ENCODE measurements at regions not wholly inside any gene's neighbourhood (a gene's known extent, or its start where the extent isn't known, plus 50 kb on each side); places are given as distances from the start of the nearest gene placed in this dataset.

DNA sequence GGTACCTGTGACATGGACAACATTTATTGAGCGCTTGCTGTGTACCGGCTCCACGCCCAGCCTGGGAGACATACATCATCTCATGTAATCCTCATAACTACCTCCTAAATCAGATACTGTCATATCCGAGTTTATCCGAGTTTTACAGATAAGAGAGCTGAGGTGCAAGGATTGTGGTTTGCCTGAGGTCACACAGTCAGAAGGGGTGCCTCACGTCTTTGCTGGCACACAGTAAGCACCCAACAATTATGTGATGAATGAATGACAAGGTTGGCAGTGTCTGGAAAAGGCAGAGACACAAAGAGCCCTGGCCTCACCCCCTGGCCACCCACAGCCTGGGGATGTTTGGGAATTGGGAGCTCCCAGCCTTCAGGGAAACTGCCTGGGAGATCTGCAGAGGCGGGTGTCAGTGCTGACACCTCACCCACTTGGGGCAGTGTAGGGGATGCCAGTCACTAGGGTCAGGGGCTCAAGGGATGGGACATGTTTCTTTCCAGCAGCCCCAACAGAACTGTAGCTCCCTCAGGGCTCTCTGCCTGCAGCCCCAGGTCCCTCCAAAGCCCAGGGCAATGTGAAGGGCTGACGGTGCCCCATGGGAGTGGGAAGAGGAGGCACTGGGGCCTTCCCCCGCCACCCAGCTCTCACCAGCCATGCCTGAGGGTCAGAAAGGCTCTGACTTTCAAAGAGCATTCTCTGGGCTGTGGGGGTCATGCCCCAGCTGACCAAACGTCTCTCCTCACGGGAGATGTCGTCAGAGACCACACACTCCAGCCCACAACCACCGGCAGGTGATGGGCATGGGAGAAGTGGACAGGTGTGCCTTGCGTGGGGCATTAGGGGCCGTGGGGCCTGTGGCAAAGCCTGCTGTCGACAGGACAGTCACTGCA is 157.5 kb downstream of the ZFP36L2 start:
- no peak for TF ChIP-seq EZH2 (IDR thresholded peaks at IDR 0.05; ENCODE audit: low read length, missing control alignments)
- TF ChIP-seq, protein P1, sequence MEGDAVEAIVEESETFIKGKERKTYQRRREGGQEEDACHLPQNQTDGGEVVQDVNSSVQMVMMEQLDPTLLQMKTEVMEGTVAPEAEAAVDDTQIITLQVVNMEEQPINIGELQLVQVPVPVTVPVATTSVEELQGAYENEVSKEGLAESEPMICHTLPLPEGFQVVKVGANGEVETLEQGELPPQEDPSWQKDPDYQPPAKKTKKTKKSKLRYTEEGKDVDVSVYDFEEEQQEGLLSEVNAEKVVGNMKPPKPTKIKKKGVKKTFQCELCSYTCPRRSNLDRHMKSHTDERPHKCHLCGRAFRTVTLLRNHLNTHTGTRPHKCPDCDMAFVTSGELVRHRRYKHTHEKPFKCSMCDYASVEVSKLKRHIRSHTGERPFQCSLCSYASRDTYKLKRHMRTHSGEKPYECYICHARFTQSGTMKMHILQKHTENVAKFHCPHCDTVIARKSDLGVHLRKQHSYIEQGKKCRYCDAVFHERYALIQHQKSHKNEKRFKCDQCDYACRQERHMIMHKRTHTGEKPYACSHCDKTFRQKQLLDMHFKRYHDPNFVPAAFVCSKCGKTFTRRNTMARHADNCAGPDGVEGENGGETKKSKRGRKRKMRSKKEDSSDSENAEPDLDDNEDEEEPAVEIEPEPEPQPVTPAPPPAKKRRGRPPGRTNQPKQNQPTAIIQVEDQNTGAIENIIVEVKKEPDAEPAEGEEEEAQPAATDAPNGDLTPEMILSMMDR (conservative IDR thresholded peaks at IDR 0.05 in 1 of 2, IDR thresholded peaks at IDR 0.05 in 1 of 2; ENCODE audit: low read depth in 1 of 2, low read length in 2 of 2): no peak

All from fibroblast of lung (primary cell).